Keratinocyte (primary cell): ENCODE measurements at regions not wholly inside any gene's neighbourhood (a gene's known extent, or its start where the extent isn't known, plus 50 kb on each side); places are given as distances from the start of the nearest gene placed in this dataset.

Experiments
- EZH2 ChIP-seq: IDR thresholded peaks from one replicate; pipeline ENCODE4 v1.6.1; 2012; ENCODE audit warnings: inconsistent platforms, mild to moderate bottlenecking, low read length, moderate library complexity
- TF ChIP-seq, protein P1 (sequence below), 3 experiments: IDR thresholded peaks in 1 of 3; conservative IDR thresholded peaks in 1 of 3; optimal IDR thresholded peaks in 1 of 3; 2 replicates in 2 of 3; 3 replicates in 1 of 3; pipeline versions ENCODE3 to v1.5.1; 2011; ENCODE audit warnings: low read length in 3 of 3, mild to moderate bottlenecking in 3 of 3, moderate library complexity in 2 of 3, control low read depth in 1 of 3, inconsistent platforms in 1 of 3; ENCODE audit not compliant: insufficient read depth in 2 of 3; ENCODE audit errors: extremely low read depth in 1 of 3

GRCh38 chr18:2178036-2178435 is 393.3 kb downstream of the METTL4 start:
- TF ChIP-seq EZH2 = no peak
- TF ChIP-seq, protein P1, sequence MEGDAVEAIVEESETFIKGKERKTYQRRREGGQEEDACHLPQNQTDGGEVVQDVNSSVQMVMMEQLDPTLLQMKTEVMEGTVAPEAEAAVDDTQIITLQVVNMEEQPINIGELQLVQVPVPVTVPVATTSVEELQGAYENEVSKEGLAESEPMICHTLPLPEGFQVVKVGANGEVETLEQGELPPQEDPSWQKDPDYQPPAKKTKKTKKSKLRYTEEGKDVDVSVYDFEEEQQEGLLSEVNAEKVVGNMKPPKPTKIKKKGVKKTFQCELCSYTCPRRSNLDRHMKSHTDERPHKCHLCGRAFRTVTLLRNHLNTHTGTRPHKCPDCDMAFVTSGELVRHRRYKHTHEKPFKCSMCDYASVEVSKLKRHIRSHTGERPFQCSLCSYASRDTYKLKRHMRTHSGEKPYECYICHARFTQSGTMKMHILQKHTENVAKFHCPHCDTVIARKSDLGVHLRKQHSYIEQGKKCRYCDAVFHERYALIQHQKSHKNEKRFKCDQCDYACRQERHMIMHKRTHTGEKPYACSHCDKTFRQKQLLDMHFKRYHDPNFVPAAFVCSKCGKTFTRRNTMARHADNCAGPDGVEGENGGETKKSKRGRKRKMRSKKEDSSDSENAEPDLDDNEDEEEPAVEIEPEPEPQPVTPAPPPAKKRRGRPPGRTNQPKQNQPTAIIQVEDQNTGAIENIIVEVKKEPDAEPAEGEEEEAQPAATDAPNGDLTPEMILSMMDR (optimal IDR thresholded peaks at IDR 0.05 in 1 of 3, IDR thresholded peaks at IDR 0.05 in 1 of 3, conservative IDR thresholded peaks at IDR 0.05 in 1 of 3; ENCODE audit: extremely low read depth in 1 of 3, insufficient read depth in 2 of 3, low read length in 3 of 3) = no peak
